AG10803 (cell line): ENCODE measurements at regions not wholly inside any gene's neighbourhood (a gene's known extent, or its start where the extent isn't known, plus 50 kb on each side); places are given as distances from the start of the nearest gene placed in this dataset.

Source experiments
- DNase-seq: peaks from one replicate; pipeline ENCODE4 v3.0.0; 2010; ENCODE audit warnings: low read depth
- H3K4me3 ChIP-seq: 2 replicates; pipeline ENCODE4 v1.5.1; 2011; ENCODE audit warnings: mild to moderate bottlenecking, low read length, control low read depth
- CTCF ChIP-seq: conservative IDR thresholded peaks from 2 replicates; pipeline ENCODE4 v1.5.1; 2011; ENCODE audit warnings: mild to moderate bottlenecking, low read length, control low read depth, inconsistent platforms

- no peak for DNase-seq
- TF ChIP-seq CTCF, result no peak
- H3K4me3 ChIP-seq, result no peak overlapping the region
Observed at GRCh38 chr3:159837725-159838124, 150.9 kb upstream of the IL12A start.

DNA sequence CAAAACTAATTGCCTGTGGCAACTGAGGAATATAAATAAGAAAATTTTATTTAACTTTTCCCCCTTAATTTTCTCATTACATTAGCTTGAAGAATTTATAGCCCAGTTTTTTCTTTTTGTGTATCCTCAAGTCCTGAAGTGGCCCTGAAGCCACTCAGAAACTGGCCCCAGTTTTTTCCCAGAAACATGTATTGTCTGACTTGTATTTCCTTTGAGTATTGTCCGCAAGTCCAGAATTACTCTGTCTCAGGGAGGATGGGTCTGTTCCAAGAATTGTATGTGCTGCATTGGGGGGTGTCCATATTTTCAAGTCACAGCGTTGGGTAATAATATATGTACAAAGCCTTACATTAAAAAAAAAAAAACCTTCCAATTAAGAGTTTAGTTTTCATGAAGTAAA, 149.7 kb upstream of the IL12A start:
- H3K4me3 ChIP-seq, result no peak overlapping the region
- DNase-seq, result no peak
- TF ChIP-seq CTCF, result no peak

DNA sequence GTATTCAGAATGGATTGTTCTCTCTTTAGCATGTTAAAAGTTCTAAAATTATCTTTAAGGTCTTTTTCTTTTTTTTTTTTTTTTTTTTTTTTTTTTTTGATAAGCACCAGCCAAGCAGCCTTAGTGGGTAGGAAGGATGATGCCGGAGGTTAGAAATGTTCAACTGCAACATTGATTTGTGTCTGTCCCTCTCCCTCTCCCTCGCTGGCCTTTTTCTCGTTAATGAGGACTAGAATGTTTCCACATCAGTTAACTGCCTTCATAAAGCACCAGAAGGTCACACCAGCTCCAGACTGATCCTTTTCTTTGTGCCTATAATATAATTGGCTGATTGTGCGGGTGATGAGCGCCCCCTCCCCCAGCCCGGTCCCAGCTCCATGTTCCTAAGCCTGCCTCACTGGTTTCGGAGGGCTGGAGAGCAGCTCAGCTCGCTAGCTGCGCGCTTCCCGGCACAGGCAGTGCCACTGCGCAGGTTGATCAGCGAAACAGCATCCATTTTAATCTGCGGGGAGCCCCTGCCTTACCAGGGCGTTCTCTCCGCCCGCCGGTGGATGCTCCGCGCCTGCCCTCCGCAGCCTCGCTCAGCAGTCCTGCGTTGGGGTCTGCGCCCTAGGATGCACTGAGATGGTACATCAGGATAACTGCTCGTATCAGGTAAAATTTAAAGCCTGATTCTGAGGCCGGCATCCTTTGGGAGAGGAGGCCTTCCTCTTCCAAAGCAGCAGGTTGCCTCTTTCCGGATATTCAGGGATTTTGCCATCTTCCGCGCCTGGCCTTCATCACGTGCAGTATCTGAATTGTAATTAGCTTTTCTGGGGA, 148.9 kb upstream of the IL12A start, which contains the start of gene SCHIP1:
Gene SCHIP1, plus strand, starts transcription at position 301 of the 819 bp plus-strand sequence.
- DNase-seq, result no peak
- no peak for TF ChIP-seq CTCF
- H3K4me3 ChIP-seq, result no peak within 1 kb of the TSS

DNA sequence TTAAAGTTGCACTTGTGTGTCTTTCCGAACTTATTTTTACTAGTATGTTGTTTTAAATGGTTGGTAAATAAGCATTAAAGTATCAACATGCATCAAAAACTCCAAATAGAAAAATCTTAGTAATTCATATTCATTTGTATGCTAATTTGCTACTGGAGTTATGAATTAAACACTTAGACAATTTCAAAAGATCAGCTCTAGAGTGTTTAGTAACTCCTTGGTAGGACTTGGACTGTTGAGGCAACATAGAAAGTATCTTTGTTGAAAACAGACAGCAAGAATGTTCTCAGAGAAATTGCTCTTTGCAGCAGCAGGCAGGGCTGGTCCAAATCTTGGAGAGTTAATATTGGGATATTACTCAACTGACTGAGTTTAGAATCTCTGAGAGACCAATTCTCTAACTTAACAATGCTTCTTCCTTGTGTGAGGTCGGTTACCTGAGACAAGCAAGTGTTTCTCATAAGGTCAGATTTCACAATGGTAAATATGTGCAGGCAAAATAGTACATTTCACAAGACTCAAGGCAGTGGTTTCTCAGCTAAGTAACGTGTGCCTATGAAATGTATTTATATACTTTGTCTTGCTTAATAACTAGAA, 147.8 kb upstream of the IL12A start:
- no peak for TF ChIP-seq CTCF
- no peak overlapping the region for H3K4me3 ChIP-seq
- DNase-seq, result peak; percentile 26

GRCh38 chr3:159841766-159842165, 146.9 kb upstream of the IL12A start:
- DNase-seq, result no peak

DNA sequence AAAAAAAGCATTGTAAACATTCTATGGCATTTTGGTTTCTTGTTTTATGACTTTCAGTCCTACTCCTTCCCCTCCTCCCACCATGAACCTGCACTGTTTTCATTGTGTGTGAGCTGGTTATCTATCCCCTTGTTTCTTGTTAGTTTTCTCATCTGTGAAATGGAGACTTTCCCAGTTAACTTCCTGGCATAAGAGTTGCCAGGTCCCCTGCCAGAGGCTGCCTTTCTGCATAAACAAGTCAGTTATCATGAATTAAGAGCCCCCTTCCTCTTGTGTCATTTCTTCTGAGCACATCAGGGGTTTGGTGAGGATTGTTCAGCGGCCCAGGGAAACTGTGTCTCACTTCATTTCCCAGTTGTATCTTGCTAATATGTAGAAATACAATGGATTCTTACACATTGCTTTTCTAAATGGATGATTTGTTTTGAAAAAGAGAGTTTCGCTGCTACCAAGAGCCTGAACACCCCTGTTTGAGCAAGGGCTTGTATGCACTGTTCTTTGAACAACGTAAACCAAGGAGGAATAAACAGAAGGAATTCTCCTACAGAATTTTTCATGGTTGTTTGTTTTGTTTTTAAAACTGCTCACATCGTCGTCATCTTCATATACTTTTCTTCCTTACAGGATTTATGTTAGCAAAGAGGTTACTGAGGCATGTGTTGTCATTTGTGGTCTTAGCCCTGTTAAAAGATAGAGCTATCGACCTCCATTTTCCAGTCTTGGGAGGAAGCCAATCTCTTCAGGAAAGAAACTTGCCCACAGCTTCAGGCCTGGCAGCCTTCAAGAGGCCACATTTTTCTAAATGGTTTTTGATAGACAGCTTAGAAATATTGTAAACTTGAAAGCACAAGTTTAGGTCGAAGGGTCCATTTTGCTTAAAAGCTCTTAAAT, 144.6 kb upstream of the IL12A start:
- H3K4me3 ChIP-seq, result no peak overlapping the region
- no peak for TF ChIP-seq CTCF
- DNase-seq, result no peak

More at GRCh38 chr3:159841766-159842165, 146.9 kb upstream of the IL12A start:
- no peak for TF ChIP-seq CTCF
- no peak overlapping the region for H3K4me3 ChIP-seq
